ENCODE measurements at regions not wholly inside any gene's neighbourhood (a gene's known extent, or its start where the extent isn't known, plus 50 kb on each side); places are given as distances from the start of the nearest gene placed in this dataset.

DNA sequence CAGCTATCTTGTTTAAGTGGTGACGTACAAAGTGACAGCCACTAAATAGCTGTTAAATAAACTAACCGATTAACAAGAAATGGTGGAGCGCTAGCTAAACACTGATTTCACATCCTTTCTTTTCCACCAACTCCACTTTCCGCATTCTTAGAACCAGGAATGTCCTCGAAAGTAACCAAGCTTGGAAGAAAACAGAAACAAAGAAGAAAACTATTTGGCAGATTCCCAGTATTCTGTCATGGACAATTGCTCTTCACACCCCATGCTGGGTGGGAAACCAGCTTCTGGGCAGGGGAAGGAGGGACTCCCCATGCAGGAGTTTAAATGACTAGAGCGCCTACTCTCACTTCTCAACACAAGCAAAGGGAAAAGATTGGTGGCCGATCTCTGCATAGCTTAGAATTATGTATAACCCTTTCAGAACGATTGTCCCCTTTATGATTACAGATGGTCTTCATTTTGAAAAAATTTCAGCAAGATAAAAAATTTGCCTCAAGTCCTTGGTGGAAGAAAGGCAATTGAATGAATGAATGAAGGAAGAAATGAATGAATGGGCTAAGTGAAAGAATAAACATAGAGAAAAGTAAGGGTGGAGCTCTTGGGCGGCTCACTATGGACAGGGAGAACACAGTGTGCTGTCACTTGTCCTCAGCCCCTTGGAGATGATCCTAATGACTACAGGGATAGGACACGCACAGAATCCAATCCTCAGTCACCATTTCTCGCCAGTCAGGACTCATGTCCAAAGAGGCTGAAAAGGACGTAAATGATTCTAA lies 148.7 kb upstream of the NEDD9 start:
- Histone ChIP-seq H3K27ac (ENCODE audit: control insufficient read depth, insufficient read depth) (peak overlapping the region; percentile 90), H3K9me3 (replicated peaks; ENCODE audit: control insufficient read depth, insufficient read depth, low read length) (peaks cover 4% of the 10 kb centered on the region; the same call in 2 of the 3 replicates), H3K4me2 (ENCODE audit: control insufficient read depth, insufficient read depth) (peak overlapping the region; percentile 88), H3K79me2 (ENCODE audit: control insufficient read depth, insufficient read depth, low read length) (peaks cover 54% of the 10 kb centered on the region), H3K4me3 (peak overlapping the region; percentile 72), H3K4me1 (ENCODE audit: control insufficient read depth, insufficient read depth, low read length) (peaks cover 20% of the 10 kb centered on the region), H3K9ac (ENCODE audit: control insufficient read depth, insufficient read depth, low read length) (peak overlapping the region; percentile 81), H3K36me3 (ENCODE audit: control insufficient read depth in 2 of 2, insufficient read depth in 2 of 2, low read length in 1 of 2) (peaks cover 0 to 2% of the 10 kb centered on the region in 2 experiments; a peak in 3 of 4 replicates), H3K27me3 (replicated peaks in 1 of 2; ENCODE audit: control insufficient read depth in 2 of 2, insufficient read depth in 2 of 2, low read length in 1 of 2) (no peaks in the 10 kb centered on the region), H2AFZ (ENCODE audit: control insufficient read depth, low read depth, low read length) (no peak overlapping the region), H4K20me1 (ENCODE audit: control insufficient read depth, insufficient read depth) (no peaks in the 10 kb centered on the region)
- CTCF ChIA-PET: interaction anchor here (0.7 to 11.1 kb wide), 24 partner anchors 8 to 974 kb away, joined by 3 to 78 read pairs (median 6); no protein-coding TSS in a partner anchor
- RAD21 ChIA-PET (ENCODE audit: unreplicated experiment): interaction anchor here (0.6 to 10.9 kb wide), 36 partner anchors 7 to 230 kb away, joined by 3 to 384 read pairs (median 10); partner anchors contain the start of gene NEDD9
- in situ Hi-C loops (cut with MboI) (no loop called here), intact Hi-C loops (cut with micrococcal nuclease; ENCODE audit: unreplicated experiment) (loop anchor here (2.0 to 5.0 kb wide), 2 partner anchors 112 to 196 kb away; no protein-coding TSS in a partner anchor)
- FAIRE-seq (no peak), ATAC-seq (peak; percentile 50), DNase-seq (ENCODE audit: low read depth, low spot score) (no peak)
- no TSS peak for BruUV-seq (replicated peaks)
- POLR2A ChIA-PET: interaction anchor here (0.6 to 8.0 kb wide), 25 partner anchors 8 to 147 kb away, joined by 3 to 91 read pairs (median 8); no protein-coding TSS in a partner anchor
- 39% methylated on average over 12 of the region's 12 CpGs for WGBS (ENCODE audit: insufficient coverage, insufficient replicate concordance, low lambda C conversion rate, missing lambda C conversion rate)
- SMC1A ChIA-PET (ENCODE audit: uncharacterized antibody, unreplicated experiment): interaction anchor here (0.6 to 13.0 kb wide), 44 partner anchors 9 to 236 kb away, joined by 3 to 275 read pairs (median 10); partner anchors contain the start of gene NEDD9
- TF ChIP-seq, protein P1, sequence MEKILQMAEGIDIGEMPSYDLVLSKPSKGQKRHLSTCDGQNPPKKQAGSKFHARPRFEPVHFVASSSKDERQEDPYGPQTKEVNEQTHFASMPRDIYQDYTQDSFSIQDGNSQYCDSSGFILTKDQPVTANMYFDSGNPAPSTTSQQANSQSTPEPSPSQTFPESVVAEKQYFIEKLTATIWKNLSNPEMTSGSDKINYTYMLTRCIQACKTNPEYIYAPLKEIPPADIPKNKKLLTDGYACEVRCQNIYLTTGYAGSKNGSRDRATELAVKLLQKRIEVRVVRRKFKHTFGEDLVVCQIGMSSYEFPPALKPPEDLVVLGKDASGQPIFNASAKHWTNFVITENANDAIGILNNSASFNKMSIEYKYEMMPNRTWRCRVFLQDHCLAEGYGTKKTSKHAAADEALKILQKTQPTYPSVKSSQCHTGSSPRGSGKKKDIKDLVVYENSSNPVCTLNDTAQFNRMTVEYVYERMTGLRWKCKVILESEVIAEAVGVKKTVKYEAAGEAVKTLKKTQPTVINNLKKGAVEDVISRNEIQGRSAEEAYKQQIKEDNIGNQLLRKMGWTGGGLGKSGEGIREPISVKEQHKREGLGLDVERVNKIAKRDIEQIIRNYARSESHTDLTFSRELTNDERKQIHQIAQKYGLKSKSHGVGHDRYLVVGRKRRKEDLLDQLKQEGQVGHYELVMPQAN (conservative IDR thresholded peaks at IDR 0.05): peak; percentile 16
- TF ChIP-seq YY1 (IDR thresholded peaks at IDR 0.05; ENCODE audit: low read depth, low read length) (no peak), WRNIP1 (IDR thresholded peaks at IDR 0.05; ENCODE audit: borderline replicate concordance, low read depth, low read length) (0 out of 2 replicates have a peak, but pooled peaks have one; percentile 9), CHD1 (IDR thresholded peaks at IDR 0.05; ENCODE audit: low read depth, low read length) (no peak; the same call in 1 of the 2 replicates), BCL11A (IDR thresholded peaks at IDR 0.05; ENCODE audit: low read depth, low read length) (0 out of 2 replicates have a peak, but pooled peaks have one; percentile 16), CEBPB (IDR thresholded peaks at IDR 0.05; ENCODE audit: borderline replicate concordance in 1 of 2, low read depth in 2 of 2, low read length in 2 of 2) (0 out of 4 replicates have a peak, but pooled peaks of 1 of the 2 experiments have one; percentile 17), RUNX3 (IDR thresholded peaks at IDR 0.05; ENCODE audit: low read length) (peak; percentile 24; the same call in 1 of the 2 replicates), MTA2 (IDR thresholded peaks at IDR 0.05; ENCODE audit: low read depth) (0 out of 2 replicates have a peak, but pooled peaks have one; percentile 22), NFIC (IDR thresholded peaks at IDR 0.05; ENCODE audit: low read depth, low read length) (peak; percentile 25; the same call in 1 of the 2 replicates)
- TF ChIP-seq, protein P2, sequence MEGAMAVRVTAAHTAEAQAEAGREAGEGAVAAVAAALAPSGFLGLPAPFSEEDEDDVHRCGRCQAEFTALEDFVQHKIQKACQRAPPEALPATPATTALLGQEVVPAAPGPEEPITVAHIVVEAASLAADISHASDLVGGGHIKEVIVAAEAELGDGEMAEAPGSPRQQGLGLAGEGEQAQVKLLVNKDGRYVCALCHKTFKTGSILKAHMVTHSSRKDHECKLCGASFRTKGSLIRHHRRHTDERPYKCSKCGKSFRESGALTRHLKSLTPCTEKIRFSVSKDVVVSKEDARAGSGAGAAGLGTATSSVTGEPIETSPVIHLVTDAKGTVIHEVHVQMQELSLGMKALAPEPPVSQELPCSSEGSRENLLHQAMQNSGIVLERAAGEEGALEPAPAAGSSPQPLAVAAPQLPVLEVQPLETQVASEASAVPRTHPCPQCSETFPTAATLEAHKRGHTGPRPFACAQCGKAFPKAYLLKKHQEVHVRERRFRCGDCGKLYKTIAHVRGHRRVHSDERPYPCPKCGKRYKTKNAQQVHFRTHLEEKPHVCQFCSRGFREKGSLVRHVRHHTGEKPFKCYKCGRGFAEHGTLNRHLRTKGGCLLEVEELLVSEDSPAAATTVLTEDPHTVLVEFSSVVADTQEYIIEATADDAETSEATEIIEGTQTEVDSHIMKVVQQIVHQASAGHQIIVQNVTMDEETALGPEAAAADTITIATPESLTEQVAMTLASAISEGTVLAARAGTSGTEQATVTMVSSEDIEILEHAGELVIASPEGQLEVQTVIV (IDR thresholded peaks at IDR 0.05; ENCODE audit: borderline replicate concordance, partially characterized antibody): no peak
- TF ChIP-seq, protein P3, sequence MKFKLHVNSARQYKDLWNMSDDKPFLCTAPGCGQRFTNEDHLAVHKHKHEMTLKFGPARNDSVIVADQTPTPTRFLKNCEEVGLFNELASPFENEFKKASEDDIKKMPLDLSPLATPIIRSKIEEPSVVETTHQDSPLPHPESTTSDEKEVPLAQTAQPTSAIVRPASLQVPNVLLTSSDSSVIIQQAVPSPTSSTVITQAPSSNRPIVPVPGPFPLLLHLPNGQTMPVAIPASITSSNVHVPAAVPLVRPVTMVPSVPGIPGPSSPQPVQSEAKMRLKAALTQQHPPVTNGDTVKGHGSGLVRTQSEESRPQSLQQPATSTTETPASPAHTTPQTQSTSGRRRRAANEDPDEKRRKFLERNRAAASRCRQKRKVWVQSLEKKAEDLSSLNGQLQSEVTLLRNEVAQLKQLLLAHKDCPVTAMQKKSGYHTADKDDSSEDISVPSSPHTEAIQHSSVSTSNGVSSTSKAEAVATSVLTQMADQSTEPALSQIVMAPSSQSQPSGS (IDR thresholded peaks at IDR 0.05; ENCODE audit: low read length): 0 out of 2 replicates have a peak, but pooled peaks have one; percentile 18
- TF ChIP-seq, protein P4, sequence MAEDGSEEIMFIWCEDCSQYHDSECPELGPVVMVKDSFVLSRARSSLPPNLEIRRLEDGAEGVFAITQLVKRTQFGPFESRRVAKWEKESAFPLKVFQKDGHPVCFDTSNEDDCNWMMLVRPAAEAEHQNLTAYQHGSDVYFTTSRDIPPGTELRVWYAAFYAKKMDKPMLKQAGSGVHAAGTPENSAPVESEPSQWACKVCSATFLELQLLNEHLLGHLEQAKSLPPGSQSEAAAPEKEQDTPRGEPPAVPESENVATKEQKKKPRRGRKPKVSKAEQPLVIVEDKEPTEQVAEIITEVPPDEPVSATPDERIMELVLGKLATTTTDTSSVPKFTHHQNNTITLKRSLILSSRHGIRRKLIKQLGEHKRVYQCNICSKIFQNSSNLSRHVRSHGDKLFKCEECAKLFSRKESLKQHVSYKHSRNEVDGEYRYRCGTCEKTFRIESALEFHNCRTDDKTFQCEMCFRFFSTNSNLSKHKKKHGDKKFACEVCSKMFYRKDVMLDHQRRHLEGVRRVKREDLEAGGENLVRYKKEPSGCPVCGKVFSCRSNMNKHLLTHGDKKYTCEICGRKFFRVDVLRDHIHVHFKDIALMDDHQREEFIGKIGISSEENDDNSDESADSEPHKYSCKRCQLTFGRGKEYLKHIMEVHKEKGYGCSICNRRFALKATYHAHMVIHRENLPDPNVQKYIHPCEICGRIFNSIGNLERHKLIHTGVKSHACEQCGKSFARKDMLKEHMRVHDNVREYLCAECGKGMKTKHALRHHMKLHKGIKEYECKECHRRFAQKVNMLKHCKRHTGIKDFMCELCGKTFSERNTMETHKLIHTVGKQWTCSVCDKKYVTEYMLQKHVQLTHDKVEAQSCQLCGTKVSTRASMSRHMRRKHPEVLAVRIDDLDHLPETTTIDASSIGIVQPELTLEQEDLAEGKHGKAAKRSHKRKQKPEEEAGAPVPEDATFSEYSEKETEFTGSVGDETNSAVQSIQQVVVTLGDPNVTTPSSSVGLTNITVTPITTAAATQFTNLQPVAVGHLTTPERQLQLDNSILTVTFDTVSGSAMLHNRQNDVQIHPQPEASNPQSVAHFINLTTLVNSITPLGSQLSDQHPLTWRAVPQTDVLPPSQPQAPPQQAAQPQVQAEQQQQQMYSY (CRISPR knock-in tag; IDR thresholded peaks at IDR 0.05): no peak

All from GM12878 (cell line).